ACHN (cell line): ENCODE measurements at regions not wholly inside any gene's neighbourhood (a gene's known extent, or its start where the extent isn't known, plus 50 kb on each side); places are given as distances from the start of the nearest gene placed in this dataset.
"Not testable (repeated sequence)": the region's sequence is repeated elsewhere in the genome, so short reads cannot be mapped to it uniquely, and the experiment has no call there.

ENCODE experiments used
- DNase-seq: peaks from one replicate; pipeline ENCODE4 v3.0.0-alpha.2; 2015
- in situ Hi-C: cut with HindIII; loops from 2 replicates; pipeline ENCODE4 v1.10.0; 2017; ENCODE audit warnings: low sequenced_read_pairs, low pct_ligation_motif_present, low pct_unique_long_range_greater_than_20kb

DNA sequence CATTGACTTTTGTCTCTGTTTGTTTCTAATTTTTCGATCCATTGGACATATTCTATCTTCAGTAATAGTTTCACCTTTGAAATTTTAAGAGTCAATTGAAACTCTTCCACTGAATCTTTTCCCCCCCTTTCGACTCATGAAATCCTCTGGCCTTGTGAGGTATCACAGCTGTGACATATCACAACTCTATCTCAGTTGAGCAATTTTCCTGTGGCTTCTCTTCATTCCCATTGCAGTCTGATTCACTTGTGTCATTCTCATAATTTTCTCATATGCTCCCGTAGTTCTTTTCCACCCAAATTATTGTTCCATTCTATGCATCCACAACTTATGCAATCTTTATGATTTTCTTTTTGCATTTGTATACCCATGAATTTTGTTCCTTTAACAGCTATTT, 261.6 kb downstream of the DACT1 start:
- in situ Hi-C loops: no loop called here

DNA sequence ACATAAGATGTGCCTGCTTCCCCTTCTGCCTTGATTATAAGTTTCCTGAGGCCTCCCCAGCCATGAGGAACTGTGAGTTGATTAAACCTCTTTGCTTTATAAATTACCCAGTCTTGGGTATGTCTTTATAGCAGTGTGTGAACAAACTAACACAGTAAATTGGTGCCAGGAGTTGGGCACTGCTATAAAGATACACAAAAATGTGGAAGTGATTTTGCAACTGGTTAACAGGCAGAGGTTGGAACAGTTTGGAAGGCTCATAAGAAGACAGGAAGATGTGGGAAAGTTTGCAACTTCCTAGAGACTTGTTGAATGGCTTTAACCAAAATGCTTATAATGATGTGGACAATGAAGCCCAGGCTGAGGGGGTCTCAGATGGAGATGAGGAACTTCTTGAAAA, 264.1 kb downstream of the DACT1 start:
- DNase-seq: no peak
- in situ Hi-C loops: no loop called here

More for the DNA sequence above, 261.6 kb downstream of the DACT1 start:
- peak; percentile 43 for DNase-seq

DNA sequence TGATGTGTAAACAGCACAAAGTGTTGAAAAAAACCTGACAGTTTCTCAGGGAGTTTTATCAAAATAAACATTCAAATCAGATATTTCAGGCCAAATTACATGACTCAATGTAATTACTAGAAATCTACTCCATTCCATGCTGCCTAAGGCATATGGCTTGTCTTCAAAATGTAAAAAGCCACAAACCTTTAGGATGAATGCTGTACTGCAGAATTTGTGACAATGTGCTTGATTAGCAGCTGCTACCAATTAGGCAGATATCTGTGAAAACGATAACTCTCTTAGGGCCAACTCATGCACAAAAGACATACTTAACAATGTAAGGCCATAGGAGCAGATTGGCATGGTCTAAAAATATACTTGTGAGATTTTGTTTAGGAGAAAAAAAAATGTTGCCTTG, 267.0 kb downstream of the DACT1 start:
- no peak for DNase-seq
- in situ Hi-C loops: no loop called here

DNA sequence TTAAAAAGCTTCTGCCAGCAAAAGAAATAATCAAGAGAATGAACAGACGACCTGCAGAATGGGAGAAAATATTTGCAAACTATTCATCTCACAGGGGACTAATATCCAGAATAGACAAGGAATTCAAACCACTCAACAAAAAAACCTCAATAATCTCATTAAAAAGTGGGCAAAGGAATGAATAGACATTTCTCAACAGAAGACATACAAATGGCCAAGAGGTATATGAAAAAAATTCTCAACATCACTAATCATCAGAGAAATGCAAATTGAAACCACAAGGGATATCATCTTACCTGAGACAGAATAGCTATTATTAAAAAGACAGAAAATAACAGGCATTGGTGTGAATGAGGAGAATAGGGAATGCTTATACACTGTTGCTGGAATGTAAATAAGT, 270.0 kb downstream of the DACT1 start:
- no peak for DNase-seq
- in situ Hi-C loops: no loop called here

DNA sequence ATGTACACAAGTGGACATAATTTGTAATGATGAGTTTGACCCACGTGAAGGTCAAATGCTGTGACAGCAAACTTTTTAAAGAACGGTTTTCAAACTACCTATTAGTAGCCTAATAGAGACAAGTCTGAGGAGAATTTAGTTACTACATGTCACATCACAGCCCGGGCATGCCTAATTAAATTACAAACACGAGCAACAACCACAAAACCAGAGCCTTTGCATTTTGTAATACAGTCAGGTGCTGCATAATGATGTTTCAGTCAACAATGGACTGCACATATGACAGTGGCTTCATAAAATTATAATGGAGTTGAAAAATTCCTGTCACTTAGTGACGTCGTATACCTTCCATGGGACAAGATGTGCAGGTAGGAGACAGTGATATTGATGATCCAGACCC, 274.5 kb downstream of the DACT1 start:
- in situ Hi-C loops: no loop called here
- no peak for DNase-seq

DNA sequence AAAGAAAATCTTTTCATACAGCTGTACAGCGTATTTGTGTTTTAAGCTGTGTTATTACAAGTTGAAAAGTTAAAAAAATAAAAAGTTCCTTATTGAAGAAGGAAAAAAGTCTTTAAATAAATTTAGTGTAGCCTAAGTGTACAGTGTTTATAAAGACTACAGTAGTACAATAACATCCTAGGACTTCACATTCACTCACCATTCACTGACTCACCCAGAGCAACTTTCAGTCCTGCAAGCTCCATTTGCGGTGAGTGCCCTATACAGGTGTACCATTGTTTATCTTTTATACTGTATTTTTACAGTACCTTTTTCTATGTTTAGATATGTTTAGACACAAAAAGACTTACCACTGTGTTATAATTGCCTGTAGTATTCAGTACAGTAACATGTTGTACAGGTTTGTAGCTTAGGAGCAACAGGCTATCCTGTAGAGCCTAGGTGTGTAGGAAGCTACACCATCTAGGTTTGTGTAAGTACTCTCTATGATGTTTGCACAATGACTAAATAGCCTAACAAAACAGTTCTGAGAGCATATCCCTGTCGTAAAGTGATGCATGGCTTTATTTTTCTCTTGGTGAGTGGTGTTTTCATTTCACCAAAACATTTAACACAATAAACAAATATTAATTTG, 275.2 kb downstream of the DACT1 start:
- in situ Hi-C loops: no loop called here

DNA sequence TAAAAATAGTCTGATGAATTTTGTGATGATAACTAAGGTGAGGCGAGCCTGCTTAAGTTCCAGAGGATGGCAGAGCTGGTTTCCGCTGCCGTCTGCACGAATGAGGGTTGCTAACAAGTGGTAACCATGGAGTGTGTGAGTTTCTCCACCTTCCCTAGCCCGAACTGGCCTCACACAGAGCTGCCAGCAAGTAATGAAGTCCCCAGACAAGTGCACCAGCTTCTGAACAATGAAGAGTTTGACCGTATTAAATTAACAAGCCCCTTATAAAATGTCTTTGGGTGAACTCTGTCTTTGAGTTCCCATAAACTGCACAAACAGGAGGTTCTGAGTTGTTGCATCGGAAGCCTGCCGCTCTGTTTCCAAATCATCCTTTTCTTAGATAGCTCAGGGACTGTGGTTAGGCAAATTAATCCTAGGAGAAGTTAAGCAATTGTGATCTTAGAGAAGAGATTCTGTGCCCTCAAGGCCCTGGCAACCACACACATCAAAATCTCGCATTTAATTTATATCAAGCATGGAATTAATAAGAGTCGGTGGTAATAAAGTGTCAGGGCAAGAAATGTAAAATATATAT, 274.1 kb upstream of the DAAM1 start:
- in situ Hi-C loops: no loop called here
- DNase-seq: no peak

More for the DNA sequence above, 275.2 kb downstream of the DACT1 start:
- DNase-seq: no peak

DNA sequence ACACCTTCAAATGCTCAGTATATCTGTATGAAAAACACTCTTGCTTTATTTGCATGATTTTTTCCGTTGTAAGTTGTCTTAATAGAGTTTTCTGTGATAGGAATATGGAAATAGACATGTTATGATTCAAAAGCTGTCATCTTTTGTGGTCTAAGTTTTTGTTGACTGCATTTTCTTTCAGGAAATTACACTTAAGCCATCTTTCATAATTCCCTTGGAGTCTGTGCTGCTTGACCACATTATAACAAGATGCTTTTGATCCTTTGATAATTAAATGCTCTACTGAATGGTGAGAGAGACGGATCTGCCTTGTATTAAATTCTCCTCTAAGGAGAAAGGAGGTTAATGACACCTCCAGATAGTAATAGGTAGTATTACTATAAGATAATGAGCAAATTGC, 272.8 kb upstream of the DAAM1 start:
- in situ Hi-C loops: no loop called here

DNA sequence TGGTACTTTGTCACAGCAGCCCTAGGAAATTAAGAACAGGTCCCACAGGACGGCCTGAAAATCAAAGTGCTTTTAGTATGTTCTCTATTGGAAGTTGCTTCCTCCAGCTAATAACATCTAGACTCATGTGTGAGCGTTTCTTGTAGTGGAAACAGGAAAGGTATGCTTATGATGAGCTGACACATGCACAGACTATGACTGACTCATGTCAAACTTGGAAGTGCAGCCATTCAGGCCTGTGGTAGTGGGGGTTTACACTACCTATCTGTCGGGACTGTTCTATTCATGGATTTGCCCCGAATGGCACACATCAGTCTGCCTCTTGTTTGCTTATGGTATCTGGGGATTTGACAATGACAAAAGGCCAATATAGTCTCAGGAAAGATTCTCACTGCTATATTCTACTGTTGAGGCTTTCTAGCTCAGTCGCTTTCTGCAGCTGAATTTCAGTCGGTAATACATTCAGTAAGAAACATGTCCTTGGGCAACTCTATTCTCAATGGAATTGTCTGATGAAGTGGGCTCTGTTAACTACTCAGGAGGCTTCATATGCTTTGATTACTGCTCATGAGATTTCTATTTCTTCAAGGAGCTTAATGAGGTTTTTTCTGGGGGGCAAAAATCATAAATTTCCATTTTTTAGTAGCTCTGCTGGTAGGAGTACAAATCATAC, 270.3 kb upstream of the DAAM1 start:
- peak; percentile 52 for DNase-seq
- in situ Hi-C loops: no loop called here

More for the DNA sequence above, 272.8 kb upstream of the DAAM1 start:
- no peak for DNase-seq

DNA sequence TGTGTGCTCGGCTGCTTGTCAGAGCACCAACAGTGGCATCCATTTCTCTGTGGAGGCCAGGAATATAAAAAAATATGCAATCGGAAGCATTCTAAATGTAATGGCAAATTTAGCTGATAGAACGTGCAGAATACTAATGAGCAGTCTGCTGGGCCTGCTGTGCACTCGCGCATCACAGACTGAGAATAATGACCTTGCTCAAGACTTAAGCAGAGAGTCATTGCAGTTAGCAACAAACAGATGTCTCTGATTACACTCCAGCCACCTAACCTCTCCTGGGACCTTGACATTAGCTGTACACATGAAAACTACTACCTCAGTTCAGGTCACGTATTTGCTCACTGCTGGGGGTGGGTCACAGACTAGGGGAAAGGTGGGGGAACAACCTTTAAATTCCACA, 269.2 kb upstream of the DAAM1 start:
- in situ Hi-C loops: no loop called here
- no peak for DNase-seq

DNA sequence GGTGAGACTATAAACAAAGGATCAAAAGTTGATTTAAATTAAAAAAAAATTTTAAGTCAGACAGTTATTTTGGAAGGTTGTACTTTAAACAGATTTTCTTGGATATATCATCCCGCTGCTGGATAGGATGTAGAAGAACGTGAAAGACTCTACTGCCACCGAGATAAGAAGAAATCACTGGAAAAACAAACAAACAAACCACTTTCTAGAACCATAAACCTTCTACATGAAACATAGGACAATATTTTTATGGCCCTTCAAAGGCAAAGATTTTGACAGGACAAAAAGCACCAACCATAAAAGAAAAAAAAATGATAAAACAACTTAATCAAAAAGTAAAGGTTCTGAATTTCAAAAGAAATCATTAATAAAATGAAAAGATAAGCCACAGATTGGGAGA, 268.2 kb upstream of the DAAM1 start:
- in situ Hi-C loops: no loop called here
- DNase-seq: no peak

DNA sequence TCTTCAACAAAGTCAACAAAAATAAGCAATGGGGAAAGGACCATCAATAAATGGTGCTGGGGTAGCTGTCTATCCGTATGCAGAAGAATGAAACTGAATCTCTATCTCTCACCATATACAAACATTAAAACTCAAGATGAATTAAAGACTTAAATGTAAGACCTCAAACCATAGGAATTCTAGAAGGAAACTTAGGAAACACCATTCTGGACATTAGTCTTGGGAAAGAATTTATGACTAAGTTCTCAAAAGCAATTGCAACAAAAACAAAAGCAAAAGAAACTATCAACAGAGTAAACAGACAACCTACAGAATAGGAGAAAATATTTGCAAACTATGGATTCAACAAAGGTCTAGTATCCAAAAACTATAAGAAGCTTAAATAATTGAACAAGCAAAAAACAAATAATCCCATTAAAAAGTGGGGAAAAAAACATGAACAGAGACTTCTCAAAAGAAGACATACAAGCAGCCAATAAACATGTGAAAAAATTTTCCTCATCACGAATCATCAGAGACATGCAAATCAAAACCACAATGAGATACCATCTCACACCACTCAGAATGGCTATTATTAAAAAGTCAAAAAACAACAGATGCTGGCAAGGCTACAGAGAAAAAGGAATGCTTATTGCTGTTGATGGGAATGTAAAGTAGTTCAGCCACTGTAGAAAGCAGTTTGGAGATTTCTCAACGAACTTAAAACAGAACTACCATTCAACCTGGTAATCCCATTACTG, 266.1 kb upstream of the DAAM1 start:
- in situ Hi-C loops, DNase-seq: not testable (repeated sequence)

DNA sequence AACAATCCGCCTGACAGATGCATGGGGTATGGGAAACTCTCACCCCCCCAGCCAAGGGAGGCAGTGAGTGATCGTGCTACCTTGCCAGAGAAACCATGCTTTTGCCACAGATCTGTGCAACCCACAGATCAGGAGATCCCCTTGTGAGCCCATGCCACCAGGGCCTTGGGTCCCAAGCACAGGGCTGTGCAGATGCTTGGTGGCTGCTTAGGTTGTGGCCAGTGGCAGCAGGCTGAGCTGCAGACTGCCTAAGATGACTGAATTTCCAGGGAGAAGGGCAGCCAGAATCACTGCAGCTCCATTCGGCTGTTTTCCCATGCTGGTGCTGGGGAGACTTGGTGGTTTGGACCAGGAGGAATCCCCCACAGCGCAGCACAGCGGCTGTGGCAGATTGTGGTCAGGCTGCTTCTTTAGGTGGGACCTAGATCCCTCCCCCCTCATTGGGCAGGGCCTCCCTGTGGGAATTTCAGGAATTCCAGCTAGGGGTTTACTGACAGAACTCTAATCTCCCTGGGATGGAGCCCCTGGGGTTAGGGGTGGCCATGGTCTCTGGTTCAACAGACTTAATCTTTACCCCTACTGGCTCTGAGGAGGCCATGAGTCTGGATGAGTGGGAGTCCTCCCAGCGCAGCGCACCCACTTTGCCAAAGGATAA, 264.6 kb upstream of the DAAM1 start:
- in situ Hi-C loops: no loop called here
- no peak for DNase-seq

DNA sequence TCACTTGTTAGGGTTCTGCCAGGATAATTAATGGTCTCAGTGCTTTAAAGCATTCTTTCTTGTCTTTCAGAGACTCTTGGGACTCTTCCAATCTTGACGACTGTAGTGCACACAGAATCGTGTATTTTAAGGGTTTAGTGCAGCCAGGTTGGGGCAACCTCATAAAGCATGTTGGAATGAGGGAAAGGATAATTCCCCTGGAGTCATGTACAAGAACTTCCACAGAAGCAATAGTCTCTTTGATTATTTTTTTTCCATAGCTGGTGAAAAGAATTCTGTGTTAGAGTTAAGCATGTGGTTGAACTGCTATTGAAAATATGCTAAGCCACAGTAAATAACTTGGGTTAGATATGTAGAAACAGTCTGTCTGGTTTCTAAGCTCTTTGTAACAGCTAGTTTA, 246.8 kb upstream of the DAAM1 start:
- DNase-seq: no peak
- in situ Hi-C loops: no loop called here

DNA sequence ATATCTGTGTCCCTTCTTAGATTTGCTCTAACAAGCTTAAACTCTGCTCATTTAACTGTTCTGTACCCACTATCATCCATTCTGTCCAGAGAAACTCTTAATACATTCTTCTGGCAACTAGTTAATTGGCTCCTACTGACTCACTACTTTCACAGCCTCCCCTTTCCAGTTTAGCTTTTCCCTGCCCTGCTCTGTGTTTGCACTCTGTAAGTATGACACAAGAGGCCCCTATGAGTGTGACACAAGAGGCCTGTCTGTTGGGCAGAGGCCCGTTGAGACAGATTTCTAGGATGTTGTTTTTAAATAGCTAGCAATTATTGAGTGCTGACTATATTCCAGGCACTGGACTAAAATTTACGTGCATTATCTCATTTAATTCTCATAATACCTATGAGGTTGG, 246.0 kb upstream of the DAAM1 start:
- DNase-seq: no peak
- in situ Hi-C loops: no loop called here

DNA sequence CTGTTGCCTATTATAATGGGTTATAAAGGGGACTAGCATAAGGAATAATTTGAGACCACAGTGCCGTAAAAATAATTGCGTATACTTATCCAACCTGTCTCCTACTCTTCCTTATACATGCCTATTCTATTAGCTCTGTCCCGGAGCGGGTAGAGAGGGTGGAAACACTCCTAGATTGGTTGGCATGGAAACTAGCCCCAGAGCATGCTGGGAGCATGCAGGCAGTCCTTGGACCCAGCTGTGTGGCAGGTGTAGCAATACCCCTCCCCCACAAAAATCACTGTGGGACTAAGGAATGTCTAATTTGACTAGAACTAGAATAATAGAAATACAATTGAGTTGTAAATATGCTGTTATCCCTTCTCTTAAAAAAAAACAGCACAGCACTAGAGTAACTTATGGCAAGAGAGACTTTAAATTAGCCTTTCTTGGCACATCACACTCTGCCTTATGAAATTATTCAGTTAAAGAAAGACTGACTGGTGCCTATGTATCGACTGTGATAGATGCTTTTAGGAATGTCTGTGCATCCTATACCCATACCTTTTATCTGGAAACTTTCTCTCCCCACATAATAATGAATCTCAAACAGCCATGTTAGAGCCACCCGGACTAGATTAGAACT, 244.0 kb upstream of the DAAM1 start:
- no peak for DNase-seq
- in situ Hi-C loops: no loop called here

DNA sequence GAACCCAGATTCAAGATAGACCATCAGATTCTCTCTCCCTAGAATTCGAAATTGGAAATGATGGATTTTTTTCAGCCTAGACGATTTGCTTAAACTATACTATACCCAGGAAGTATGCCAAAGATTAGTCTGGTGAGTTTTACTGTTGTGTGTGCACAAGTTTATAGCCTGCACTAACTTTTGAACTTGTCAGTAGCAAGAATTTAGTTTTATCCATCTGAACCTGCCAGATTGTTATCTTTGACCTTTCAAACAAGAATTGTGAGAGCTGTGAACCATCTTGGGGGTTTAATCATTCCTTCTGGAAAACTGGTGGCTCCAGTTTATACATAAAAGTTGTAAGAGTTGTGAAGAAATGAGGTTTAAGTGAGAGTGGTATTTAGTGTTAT, 243.5 kb upstream of the DAAM1 start:
- DNase-seq: no peak
- in situ Hi-C loops: no loop called here

DNA sequence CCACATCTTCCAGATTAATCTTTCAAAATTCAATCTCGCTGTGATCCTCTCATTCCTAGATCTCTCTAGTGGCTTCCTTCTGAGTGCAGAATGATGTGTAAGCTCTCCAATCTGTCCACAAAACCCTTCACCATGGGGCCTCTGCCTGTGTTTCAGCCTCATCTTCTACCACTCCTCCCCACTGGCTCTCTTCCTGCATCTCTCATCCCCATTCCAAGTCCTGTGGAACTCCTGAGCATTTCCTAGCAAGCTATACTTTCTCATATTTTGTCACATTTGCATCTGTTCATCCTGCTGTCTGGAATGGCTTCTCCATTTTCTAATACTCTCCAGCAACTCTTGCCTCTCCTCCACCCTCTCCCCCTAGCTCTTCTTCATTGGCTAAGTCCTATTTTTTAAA, 242.0 kb upstream of the DAAM1 start:
- in situ Hi-C loops: no loop called here
- DNase-seq: no peak

DNA sequence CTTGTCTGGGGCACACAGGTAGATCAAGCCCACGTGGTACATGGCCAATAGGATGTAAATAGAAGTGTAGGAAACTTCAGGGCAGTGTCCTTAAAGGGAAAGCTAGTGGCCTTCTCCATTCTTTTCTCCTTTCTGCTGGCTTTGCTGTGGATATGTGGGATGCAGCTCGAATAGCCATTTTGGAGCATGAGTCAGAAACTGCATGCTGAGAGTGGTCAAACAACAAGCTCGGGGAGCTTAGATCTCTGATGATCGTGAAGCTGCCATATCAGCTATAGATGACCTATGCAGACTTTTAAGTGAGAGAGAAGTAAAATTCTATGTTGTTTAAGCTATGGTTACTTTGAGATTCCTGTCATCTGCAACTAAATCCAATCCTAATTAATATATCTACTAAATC, 241.3 kb upstream of the DAAM1 start:
- in situ Hi-C loops: no loop called here
- no peak for DNase-seq
